GM23248 (cell line): ENCODE measurements at regions not wholly inside any gene's neighbourhood (a gene's known extent, or its start where the extent isn't known, plus 50 kb on each side); places are given as distances from the start of the nearest gene placed in this dataset.

Source experiments
- EZH2 ChIP-seq: fragments of 200-600 bp; sonication (generic); IDR thresholded peaks from 2 replicates; pipeline ENCODE4 v1.6.1; 2018; ENCODE audit warnings: antibody characterized with exemption, mild to moderate bottlenecking; ENCODE audit not compliant: insufficient read depth, poor library complexity, severe bottlenecking
- EZH2phosphoT487 ChIP-seq: fragments of 200-600 bp; sonication (generic); IDR thresholded peaks from 2 replicates; pipeline ENCODE4 v1.6.1; 2018; ENCODE audit warnings: antibody characterized with exemption, moderate library complexity, mild to moderate bottlenecking, low read depth; ENCODE audit not compliant: insufficient read depth

GRCh38 chr3:23644676-23645075, 161.1 kb upstream of the UBE2E1 start:
- no peak for TF ChIP-seq EZH2phosphoT487
- TF ChIP-seq EZH2: no peak
